HT-29 (cell line): ENCODE measurements at regions not wholly inside any gene's neighbourhood (a gene's known extent, or its start where the extent isn't known, plus 50 kb on each side); places are given as distances from the start of the nearest gene placed in this dataset.
A peak's percentile ranks its signal among the peaks of the same experiment; 100 is the strongest.

ENCODE experiments used
- DNase-seq: peaks from one replicate; pipeline ENCODE4 v3.0.0-alpha.2; 2015; ENCODE audit warnings: low spot score

DNA sequence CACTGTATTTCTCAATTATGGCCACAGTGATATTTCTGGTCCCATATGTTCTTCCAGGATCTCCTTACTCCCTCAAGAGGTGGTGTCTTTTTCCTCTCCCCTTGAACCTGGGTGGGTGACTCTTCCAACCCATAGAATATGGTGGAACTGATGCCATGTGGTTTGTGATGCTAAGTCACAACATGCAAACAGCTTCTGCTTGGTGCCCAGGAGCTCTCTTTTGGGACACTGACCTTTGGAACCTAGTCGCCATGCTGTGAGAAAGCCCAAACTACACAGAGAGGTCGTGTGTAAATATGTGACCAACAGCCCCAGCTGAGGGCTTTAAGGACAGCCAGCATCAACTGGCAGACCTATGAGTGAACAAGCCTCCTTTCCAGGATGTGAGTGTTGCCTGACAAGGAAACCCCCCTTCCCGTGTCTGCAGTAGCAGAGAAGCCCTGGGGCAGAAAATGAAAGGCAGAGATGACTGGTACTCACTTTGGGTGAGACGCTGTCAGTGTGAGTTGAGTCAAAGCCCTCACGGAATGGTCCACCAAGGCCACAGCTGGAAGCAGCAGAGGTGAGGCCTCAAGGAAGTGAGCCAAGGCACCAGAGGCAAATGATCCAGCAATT, 223.4 kb downstream of the BCOR start:
- DNase-seq, result no peak

DNA sequence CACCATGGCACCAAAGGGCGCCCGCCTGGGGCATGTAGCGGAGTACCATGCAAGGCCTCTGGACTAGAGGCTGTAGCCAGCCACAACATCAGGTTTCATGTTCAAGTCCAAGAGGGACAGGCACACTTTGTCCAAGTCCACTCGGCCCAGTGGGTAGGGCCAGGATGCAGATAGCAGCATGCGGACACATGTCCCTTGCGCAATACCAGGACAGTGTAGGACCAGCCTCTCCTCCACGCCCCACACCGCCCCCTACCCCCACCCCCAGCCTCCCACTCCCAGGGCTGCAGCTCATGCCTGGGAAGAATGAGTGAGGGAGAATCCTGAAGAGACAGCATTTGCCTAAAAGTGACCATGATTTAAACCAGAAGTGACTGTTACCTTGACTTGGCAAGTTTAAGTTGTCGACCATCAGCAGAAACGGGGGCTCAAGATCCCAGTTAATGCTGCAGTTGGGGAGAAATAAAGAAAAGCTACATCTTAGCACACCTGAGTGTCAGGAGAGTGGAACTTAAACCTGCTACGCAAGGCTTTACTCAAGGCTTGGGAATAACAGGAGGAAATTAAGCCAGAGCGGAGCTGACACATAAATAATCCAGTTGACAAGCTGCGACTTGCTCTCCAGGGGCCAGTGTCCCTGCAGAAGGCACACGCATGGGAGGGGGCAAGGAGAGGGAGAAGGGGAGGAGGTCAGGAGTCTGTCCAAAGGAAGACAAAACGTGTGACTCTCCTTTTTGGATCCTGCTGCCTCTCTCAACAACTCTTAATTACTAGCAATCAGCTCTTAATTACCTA, 221.7 kb downstream of the BCOR start:
- no peak for DNase-seq

DNA sequence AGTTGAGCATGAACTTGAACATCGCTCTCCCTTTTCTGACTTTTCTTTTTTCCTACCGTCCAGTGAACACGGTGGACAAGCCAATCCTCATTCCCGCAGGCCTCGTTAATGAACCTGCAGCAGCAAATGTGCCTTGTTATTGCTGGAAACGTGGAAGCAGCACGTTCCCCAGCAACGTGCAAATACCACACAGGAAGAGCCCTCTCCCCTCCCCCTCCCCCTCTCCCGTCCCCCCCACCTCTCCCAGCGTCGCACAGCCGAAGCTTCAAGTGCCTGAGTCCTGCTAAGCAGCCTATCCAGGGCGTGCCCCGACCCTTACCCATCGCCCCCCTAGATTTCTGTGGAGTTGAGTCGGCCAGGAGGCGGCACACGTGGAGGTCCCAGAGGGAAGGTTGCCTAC, 219.9 kb downstream of the BCOR start:
- no peak for DNase-seq

DNA sequence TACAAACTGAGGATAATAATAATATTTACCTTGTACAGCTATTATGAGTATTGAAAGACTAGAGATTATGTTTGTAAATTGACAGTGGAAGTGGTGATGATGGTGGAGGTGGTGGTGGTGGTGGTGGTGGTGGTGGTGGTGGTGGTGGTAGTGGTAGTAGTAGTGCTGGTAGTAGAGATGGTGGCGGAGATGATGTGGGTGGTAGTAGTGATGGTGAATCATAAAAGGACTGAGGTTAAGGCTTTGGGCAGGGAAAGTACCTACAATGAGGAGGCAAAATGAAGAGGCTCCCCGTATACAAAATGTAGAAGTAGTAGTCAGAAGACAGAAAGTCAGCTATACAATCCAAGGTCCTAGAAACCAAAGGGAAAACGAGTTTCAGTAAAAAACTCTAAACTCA, 214.1 kb downstream of the BCOR start:
- no peak for DNase-seq

DNA sequence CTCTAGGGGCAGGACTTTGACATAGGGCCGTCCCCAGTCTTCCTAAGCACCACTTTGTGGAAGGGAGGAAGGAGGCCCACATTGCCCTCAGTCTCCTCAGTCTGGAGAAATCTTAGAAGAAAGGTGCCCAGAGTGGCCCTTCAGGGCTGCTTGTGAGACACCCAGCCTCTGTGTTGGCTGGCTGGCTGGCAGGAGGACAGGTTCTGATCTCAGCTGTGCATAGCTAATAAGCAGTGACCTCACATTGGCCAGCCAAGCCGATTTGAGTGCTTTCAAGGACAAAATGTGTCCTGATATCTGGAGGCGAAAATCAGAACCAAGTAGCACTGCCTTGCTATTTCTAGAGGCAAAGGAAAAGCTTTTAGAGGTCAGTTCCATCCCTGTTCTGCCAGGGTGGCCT, 211.5 kb downstream of the BCOR start:
- no peak for DNase-seq

DNA sequence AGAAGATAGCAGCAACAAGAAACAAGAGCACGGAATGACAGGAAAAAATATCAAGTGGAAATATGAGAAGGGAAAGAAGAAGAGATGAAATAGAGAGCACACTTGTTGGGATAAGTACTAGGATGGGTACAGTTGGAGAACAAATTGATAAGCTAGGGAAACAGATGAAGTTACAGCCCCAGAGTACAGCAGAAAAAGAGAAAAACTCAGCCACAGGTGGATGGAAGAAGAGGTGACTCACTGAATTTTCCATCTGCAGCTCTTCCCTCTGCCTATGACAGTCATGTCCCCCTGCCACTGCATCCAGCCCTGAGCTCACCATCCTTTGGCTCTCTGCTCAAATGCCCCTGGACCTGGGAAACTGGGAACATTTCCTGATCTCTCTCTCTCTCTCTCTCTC, 209.0 kb downstream of the BCOR start:
- no peak for DNase-seq

DNA sequence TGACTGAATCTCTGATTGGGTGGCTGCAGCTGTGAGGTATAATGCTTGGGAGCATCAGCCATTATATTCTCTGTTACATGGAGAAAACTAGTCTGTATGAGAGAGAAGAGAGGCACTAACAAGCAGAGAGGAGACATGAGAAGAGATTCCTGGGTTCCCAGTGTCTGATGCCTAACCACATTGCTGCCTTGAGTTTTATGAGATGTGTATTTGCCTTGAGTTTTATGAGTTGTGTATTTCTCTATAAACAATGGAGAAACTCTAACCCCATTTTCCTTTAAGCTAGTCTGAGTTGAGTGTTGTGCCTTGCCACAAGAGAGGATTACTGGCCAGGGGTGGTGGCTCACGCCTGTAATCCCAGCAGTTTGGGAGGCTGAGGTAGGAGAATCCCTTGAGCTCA, 208.1 kb downstream of the BCOR start:
- no peak for DNase-seq

DNA sequence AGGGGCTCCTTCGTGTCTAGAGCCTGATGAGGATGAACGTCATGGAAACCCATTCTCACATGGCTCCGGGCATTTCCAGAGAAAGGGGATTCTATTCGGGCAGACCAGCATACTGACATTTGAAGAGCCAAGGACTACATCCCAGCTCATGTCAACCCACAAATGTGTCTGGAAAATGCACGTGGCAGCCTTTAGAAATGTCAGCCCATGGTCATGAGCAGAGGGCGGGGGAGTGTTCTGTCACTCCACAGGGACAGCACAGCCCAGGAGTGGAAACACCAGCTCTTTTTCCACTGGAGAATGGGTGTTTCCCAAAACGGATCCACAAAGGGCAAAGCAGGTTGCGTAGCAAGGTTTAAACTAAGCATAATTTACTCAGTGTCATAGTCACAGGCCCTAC, 207.0 kb downstream of the BCOR start:
- DNase-seq, result no peak

DNA sequence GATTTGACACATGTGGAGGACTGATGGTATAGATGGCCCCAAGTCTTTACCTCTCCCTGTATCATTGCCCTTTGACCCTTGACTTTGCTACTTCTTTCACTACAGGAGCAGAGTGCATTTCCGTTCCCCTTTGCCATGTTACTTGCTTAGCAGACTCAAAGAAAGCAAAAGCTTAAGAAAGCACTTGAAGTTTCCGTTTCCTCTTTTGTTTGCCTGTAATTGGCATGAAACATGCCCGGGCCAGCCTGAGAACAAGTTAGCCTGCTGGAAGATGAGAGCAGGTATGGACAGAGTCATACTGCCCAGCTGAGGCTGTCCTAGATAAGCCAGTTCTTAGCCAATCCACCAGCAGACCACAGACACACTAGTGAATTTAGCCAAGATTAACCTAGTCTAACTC, 206.0 kb downstream of the BCOR start:
- DNase-seq, result no peak

DNA sequence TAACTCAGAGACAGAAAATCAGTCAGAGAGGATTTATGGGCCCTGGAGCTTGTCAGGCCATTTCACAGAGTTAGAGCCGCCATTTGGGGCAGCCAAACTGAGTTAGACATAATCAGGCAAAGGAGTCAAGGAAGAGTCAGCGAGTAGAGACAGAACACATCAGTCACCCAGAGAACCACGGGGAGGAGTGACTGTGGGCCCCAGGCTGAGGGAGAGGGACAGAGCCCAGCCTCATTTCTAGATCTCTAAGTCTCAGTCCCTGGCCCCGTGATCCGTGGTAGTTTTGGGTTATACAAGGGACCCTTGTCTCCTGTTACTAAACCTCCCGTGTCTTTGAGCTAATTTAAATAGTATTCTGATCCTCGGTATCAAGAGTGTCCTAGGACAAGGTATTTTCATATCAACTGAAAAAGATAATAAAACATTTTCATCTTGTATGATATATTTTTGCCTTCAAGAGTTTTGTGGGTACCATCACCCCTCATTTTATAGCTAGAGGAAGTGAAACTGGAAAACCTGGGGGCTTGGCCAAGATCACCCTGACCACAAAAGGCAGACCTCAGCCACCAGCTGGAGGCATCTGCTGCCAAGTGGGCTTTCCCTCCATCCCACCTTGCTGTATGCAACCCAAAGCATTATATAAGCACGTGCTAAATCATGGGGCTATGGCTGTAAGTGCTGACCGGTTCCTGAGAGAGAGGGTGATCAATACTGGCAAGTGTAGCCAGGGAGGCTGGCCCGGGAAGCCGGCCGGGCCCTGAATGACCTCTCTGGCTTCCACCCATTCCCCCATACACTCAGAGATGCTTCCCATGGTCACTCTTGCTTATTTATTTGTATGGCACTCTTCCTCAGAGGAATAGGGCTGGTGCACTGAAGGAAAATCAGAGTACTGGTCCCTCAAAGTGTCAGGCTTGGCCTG, 204.1 kb downstream of the BCOR start:
- DNase-seq, result no peak

DNA sequence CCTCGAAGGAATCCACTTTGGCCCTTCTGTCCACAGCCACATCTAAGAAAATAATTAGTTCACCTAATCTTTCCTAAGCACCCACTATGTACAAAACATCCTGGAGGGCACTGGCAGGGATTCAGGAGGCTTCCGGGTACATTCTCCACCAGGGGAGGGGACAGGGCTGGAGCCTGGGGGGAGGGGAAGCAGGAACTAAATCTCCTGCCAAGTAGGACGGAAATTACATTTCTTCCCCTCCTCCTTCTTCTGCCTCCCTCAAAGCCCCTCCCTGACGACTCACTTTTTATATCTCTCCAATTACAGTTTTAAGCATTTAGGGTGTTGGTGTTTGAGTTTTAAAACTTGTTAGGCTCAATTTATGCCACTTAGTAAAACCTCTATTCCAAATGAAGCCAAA, 203.1 kb downstream of the BCOR start:
- DNase-seq, result peak; percentile 18

DNA sequence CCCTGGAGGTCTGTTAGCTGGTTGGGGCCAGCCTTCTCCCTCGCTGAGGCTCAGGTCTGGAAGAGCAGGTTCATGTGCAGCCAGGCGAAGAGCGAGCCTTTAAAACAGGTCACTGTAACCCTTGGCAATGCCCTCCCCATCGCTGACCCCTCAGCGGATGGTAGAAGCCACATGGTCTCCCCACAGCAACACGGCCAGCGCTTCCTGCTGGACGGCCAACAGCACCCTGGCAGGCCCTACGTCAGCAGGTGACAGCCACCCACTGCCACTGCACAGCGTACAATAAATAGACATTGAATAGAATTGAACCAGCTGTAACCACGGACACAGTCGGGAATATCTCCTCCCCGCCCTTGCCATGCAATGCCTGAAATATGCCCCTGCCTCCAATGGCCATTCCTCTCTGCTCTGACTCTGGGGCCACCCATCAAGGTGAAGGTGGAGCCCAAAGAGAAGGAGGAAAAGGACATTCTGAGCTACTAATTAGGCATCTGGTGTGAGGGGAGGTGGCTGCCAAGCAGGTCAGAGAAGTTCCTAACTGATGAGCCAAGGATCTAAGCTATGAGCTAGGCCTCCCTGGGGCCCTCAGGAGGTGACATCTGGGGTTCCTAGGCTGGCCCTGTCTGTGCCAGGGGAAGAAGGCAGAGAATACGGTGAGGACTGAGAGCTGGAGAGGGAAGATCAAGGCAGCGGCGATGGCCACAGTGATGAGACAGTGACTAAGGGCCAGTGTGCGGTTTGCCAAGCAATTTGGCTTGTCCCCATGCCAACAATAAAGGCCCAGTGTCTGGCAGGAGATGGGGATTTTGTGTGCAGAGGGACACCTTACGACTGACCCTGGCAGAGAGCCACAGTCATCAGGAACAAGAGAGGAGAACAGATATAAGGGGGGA, 202.3 kb downstream of the BCOR start:
- DNase-seq, result peak; percentile 25

DNA sequence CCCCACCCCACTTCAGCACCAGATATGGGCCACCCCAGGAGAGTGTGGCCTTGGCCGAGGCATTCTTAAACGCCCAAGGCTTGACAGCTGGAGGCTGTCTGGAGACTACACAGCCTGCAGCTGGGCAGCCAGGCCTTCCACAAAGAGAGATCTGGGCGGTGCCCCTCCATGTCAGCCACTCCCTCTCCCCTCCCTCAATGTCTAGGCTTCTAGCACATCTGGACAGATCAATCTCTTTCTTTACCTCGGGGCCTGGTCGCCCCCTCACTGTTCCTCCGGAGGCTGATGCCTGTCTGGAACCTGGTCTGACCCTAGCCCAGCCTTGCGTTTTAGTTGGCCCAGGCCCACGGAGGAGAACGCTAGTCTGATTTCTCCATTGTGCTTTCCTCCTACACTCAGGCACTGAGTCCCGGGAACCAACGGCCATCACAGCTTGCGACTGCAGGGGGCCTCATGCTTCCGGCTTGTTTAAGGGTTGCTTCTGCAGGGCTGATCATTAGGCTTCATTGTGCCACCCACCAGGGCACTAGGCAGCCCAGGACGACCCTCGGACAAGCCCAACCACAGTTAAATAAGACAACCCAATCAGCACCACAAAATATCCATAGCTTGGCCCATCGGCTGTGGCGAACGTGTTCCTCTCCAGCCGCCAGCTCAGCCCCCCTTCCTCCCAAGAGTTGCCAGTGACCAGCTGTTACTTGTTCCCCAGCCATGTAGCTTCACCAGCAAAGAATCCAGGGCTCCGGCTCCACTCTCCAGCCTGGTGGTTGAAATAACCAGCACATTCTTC, 200.6 kb downstream of the BCOR start:
- no peak for DNase-seq

DNA sequence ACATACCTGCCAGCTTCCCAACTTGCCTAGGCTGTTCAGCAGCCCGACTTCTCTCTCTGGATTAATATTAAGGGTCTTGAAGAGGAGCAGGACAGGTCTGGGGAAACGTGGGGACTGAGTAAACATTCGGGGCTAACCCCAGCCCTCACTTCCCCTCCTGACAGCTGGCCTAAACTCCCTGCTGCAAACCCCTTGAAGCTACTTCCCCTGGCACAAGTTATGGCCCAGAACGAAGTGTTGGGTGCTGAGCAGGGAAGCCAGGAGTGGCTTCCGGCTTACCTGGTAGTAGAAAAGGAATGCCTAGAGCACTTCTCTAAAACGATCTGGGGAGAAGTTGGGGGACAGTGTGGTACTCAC, 200.0 kb downstream of the BCOR start:
- DNase-seq, result no peak

DNA sequence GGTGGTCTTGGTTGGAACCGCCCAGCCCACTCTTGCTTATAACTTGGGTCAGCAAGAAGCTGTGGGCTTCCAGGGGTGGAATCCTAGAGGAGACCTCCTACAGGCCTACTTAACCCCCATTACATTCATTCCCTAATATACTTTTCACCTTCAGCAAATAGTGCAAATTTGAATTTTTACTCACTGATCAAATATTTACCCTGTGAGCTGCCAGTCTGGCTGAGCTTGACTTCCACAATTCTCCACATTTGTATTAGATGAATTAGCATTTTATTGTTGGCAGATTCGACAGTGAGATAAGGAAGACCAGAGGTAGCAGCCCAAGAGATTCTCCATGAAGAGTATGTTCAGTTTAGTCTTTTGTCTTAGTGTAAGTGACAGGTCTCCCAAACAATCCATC, 199.6 kb downstream of the BCOR start:
- no peak for DNase-seq

DNA sequence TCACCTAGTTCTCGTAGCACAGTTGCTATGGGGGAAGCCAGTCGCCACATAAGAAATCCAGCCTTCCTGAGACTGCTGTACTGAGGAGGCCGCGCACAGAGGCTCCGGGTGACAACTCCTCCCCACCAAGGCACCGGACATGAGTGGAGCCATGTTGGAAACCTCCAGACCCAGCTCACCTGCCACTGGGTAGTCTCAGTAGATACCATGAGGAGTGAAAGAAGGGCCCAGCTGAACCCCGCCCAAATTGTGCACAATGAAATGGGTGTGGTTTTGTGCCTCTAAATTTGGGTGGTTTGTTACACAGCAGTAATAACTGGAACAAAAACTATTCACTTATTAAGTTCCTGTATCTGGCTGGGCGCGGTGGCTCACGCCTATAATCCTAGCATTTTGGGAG, 198.7 kb downstream of the BCOR start:
- DNase-seq, result no peak

DNA sequence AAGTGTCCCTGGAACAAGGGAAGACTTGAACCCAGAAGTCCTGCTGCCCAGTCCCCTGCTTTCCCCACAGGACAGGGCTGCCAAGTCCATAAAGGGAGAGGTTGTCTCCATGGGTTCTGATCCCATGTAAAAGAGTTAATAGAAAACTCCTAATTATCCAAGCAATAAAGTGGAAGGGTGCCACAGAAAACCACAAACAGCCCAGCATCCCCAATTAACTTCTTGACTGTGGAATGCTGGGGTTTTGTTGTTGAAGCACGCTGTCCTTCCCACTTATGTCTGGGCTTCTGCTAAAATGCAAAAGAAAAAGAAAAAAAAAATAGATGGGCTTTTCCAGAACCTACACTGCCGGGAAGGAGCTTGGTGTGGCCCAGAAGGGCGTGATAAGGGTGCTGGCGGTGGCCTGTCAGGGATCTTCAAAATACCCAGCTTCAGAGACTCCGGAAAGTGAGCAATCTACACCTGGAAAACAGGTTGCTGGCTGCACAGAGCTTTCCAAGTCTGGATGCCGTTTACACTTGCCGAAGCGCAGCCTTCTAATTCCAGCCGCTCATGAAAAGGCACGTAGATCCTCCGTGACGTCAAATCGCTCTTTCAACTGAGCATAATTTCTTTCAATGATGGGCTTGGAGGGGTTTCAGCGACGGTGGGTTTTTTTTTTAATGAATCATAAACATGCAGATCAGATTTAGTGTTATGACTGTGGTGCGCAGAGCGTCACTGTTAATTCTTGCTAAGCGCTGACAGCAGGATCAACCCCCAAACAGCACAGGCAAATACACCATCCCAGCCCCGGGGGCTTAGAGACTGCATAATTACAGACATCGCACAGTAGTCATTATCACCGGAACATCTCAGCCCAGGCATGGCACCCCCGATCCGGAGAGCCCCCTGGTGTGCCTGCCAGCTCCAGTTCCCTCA, 197.6 kb downstream of the BCOR start:
- DNase-seq, result no peak

DNA sequence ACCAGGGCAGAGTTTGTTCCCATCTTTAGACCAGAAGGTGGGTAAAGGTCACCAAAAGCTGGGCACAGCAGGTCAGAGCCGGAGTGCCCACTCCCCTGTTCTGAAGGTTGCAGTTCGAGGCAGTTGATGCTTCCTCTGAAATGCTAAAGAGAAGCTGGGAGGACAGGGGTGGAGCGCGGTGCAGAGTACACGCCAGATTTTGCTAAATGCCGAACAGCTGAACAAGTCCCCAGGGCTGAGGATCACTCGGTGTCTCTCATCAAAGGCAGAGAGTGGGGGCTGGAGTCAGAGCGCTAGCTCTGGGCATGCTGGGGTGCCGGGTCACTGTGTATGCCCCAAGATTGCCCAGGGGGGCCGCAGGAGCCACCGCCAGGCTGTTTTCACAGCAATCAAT, 197.0 kb downstream of the BCOR start:
- DNase-seq, result no peak

DNA sequence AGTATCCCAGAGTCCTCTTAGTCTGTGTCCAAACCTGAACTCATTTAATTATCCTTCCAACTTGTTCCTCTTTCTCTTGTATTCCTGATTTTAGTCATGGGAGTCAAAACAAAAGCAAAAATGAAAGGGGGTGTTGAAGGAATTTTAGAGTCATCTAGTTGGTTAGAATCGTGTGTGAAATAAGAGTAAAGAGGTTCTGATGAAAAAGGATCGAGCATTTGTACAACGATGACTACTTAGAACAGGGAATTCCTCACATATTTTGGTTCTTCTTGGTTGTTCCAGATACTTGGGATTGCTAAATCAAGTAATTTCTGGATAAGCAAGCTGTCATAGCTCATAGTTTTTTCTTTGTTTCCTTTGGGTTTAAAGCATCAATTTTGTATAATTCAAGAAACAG, 194.4 kb downstream of the BCOR start:
- DNase-seq, result no peak

DNA sequence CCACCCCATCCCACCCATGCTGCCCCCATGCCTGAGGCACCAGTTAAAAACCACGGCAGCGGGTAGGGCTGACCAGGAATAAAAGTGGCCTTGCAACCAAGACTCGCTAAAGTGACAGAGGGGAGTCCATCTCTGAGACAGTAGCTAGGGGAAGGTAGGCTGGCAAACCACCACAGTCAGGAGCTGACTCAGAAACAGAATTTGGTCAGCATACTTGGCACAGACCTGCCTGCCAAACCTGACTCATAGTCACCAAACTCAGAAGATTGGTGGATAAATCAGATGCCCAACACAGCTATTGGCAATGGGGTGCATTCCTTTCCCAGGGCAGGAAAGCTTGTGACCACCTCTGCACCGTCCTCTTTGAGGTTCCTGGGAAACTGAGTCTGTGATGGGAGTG, 193.8 kb downstream of the BCOR start:
- no peak for DNase-seq
